ENCODE measurements at regions not wholly inside any gene's neighbourhood (a gene's known extent, or its start where the extent isn't known, plus 50 kb on each side); places are given as distances from the start of the nearest gene placed in this dataset.

GRCh38 chr2:180061546-180061945, 54.4 kb upstream of the CWC22 start:
- no peak for TF ChIP-seq CTCF (IDR thresholded peaks at IDR 0.05)
- no peak for DNase-seq
- Histone ChIP-seq H3K9me3 (no peaks in the 10 kb centered on the region), H3K4me1 (ENCODE audit: low read depth) (no peaks in the 10 kb centered on the region), H3K36me3 (ENCODE audit: low read depth) (no peaks in the 10 kb centered on the region), H3K4me3 (no peak overlapping the region)
- intact Hi-C loops (cut with DNase I, micrococcal nuclease), result no loop called here
- ATAC-seq, result no peak

- Histone ChIP-seq H3K4me3 (no peak overlapping the region), H3K4me1 (ENCODE audit: low read depth) (no peaks in the 10 kb centered on the region), H3K36me3 (ENCODE audit: low read depth) (no peaks in the 10 kb centered on the region), H3K9me3 (no peaks in the 10 kb centered on the region)
- intact Hi-C loops (cut with DNase I, micrococcal nuclease), result no loop called here
- DNase-seq, result no peak
- TF ChIP-seq CTCF (IDR thresholded peaks at IDR 0.05), result no peak
- no peak for ATAC-seq
Observed at GRCh38 chr2:180061085-180061484, 54.0 kb upstream of the CWC22 start.

GRCh38 chr2:180058993-180059392, 51.9 kb upstream of the CWC22 start:
- no peaks in the 10 kb centered on the region for H3K9me3 ChIP-seq
- ATAC-seq, result no peak
- no peaks in the 10 kb centered on the region for H3K4me1 ChIP-seq (ENCODE audit: low read depth)
- no peak for TF ChIP-seq CTCF (IDR thresholded peaks at IDR 0.05)
- no peak overlapping the region for H3K4me3 ChIP-seq
- intact Hi-C loops (cut with DNase I, micrococcal nuclease), result no loop called here
- no peaks in the 10 kb centered on the region for H3K36me3 ChIP-seq (ENCODE audit: low read depth)
- no peak for DNase-seq

- Histone ChIP-seq H3K4me3 (no peak overlapping the region), H3K4me1 (ENCODE audit: low read depth) (no peaks in the 10 kb centered on the region), H3K9me3 (no peaks in the 10 kb centered on the region), H3K36me3 (ENCODE audit: low read depth) (no peaks in the 10 kb centered on the region)
- no peak for TF ChIP-seq CTCF (IDR thresholded peaks at IDR 0.05)
- ATAC-seq, result no peak
- intact Hi-C loops (cut with DNase I, micrococcal nuclease), result no loop called here
- no peak for DNase-seq
Observed at GRCh38 chr2:180057706-180058412, 50.8 kb upstream of the CWC22 start.
